ENCODE measurements at regions not wholly inside any gene's neighbourhood (a gene's known extent, or its start where the extent isn't known, plus 50 kb on each side); places are given as distances from the start of the nearest gene placed in this dataset.

DNA sequence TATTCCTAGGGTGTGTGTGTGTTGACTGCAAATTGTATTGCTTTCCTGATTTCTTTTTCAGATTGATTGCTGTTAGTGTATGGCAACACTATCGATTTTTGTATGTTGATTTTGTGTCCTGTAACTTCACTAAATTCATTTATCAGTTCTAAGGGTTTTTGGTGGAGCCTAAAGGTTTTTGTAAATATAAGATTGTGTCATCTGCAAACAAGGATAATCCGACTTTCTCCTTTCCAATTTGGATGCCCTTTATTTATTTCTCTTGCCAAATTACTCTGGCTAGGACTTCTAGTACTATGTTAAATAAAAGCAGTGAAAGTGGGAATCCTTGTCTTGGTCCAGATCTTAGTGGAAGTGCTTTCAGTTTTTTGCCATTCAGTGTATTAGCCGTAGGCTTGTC, 340.9 kb upstream of the KLF4 start:
- TF ChIP-seq CTCF (conservative IDR thresholded peaks at IDR 0.05 in 1 of 2, IDR thresholded peaks at IDR 0.05 in 1 of 2; ENCODE audit: extremely low read depth in 1 of 2, insufficient read depth in 1 of 2, low read depth in 1 of 2, low read length in 2 of 2) (no peak), EZH2 (IDR thresholded peaks at IDR 0.05; ENCODE audit: borderline replicate concordance, low read length) (no peak)
